HL-60 (cell line): ENCODE measurements at regions not wholly inside any gene's neighbourhood (a gene's known extent, or its start where the extent isn't known, plus 50 kb on each side); places are given as distances from the start of the nearest gene placed in this dataset.

ENCODE experiments used
- CTCF ChIP-seq: IDR thresholded peaks from one replicate; pipeline ENCODE4 v1.5.1; 2011; ENCODE audit warnings: low read length, control low read depth, inconsistent platforms; ENCODE audit not compliant: insufficient read depth
- REST ChIP-seq: IDR thresholded peaks from 2 replicates; pipeline ENCODE4 v1.6.1; 2012; ENCODE audit warnings: low read depth; ENCODE audit not compliant: insufficient replicate concordance

GRCh38 chr5:61731267-61731945, 399.3 kb downstream of the ZSWIM6 start:
- TF ChIP-seq CTCF, result no peak
- no peak for TF ChIP-seq REST
